Esophagus squamous epithelium (tissue), 5 donors: ENCODE measurements at regions not wholly inside any gene's neighbourhood (a gene's known extent, or its start where the extent isn't known, plus 50 kb on each side); places are given as distances from the start of the nearest gene placed in this dataset.
"Not testable (repeated sequence)": the region's sequence is repeated elsewhere in the genome, so short reads cannot be mapped to it uniquely, and the experiment has no call there.

Experiments used
- DNase-seq: peaks from one replicate; lab custom pipeline; 2025; lab: John Stamatoyannopoulos, UW
- H3K27ac ChIP-seq, 4 donors: fragments of 200-600 bp; sonication (generic); one replicate each; pipeline ENCODE4 v1.5.1; 2016 to 2019; ENCODE audit warnings: mild to moderate bottlenecking in 1 of 4
- H3K27me3 ChIP-seq, 4 donors: fragments of 200-600 bp; sonication (generic); 1 replicate in 3 of 4; 2 replicates in 1 of 4; pipeline versions ENCODE4 v1.5.1 to v1.6.0; 2017 to 2021; ENCODE audit warnings: antibody characterized with exemption in 1 of 4
- H3K36me3 ChIP-seq, 3 donors: fragments of 200-600 bp; sonication (generic); one replicate each; pipeline ENCODE4 v1.5.1; 2016 to 2019
- H3K4me1 ChIP-seq, 3 donors: fragments of 200-600 bp; sonication (generic); one replicate each; pipeline ENCODE4 v1.5.1; 2017 to 2019
- H3K4me3 ChIP-seq, 4 donors: fragments of 200-600 bp; sonication (generic); 1 replicate in 3 of 4; 2 replicates in 1 of 4; pipeline ENCODE4 v1.5.1; 2016 to 2019; ENCODE audit warnings: mild to moderate bottlenecking in 2 of 4, moderate library complexity in 1 of 4
- H3K9me3 ChIP-seq, 3 donors: fragments of 200-600 bp; sonication (generic); one replicate each; pipeline ENCODE4 v1.5.1; 2016 to 2019
- POLR2A ChIP-seq, 4 donors: fragments of 450-650 bp; IDR thresholded peaks; one replicate each; pipeline ENCODE4 v1.6.1; 2017; ENCODE audit warnings: antibody characterized with exemption in 4 of 4, mild to moderate bottlenecking in 4 of 4, moderate library complexity in 3 of 4
- WGBS, 2 donors: methylation state at CpG; one replicate each; pipeline ENCODE4 v1.1.5; 2018; 5-methylcytosine and 5-hydroxymethylcytosine counted together
- intact Hi-C: fragments of 100-400 bp; cut with DNase I; formaldehyde crosslinking; loops from one replicate; pipeline ENCODE4 v1.15.0; 2022
- TF ChIP-seq, protein P1 (sequence below), 6 experiments: fragments of 450-650 bp in 4 of 6; fragments of 200-600 bp in 2 of 6; sonication (generic) in 2 of 6; IDR thresholded peaks; one replicate each; pipeline ENCODE4 v1.5.1; 2016 to 2019; ENCODE audit warnings: antibody characterized with exemption in 6 of 6, mild to moderate bottlenecking in 4 of 6, moderate library complexity in 4 of 6
- donor health status: DM: yes; HTN: yes; CAD: no.

DNA sequence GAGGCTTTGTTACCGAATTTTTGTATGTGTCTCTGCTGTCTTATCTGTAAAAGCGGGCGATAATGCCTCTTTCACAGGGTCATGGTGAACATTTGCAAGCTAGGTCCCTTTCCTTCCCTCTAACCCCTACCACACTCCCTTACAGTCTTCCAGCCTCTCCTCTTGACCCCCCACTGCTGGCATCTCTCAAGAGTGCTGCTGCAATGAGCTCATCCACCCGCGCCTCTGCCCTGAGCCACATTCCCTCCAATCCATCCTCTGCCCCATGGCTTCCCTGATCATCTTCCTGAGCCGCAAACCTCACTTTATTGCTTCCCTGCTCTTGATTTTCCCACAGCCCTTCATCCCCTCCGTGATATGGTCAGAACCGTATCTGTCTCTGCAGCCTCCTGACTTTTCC, 343.6 kb downstream of the BCL11B start:
- Histone ChIP-seq H3K27ac (no peak overlapping the region), H3K9me3 (no peaks in the 10 kb centered on the region), H3K4me1 (peaks cover 10 to 17% (median 10%) of the 10 kb centered on the region in 3 donors), H3K36me3 (no peaks in the 10 kb centered on the region), H3K4me3 (no peak overlapping the region), H3K27me3 (no peaks in the 10 kb centered on the region)
- WGBS, 2 donors, result 85 to 93% methylated on average over 8 of the region's 8 CpGs
- no peak for DNase-seq
- TF ChIP-seq, protein P1, sequence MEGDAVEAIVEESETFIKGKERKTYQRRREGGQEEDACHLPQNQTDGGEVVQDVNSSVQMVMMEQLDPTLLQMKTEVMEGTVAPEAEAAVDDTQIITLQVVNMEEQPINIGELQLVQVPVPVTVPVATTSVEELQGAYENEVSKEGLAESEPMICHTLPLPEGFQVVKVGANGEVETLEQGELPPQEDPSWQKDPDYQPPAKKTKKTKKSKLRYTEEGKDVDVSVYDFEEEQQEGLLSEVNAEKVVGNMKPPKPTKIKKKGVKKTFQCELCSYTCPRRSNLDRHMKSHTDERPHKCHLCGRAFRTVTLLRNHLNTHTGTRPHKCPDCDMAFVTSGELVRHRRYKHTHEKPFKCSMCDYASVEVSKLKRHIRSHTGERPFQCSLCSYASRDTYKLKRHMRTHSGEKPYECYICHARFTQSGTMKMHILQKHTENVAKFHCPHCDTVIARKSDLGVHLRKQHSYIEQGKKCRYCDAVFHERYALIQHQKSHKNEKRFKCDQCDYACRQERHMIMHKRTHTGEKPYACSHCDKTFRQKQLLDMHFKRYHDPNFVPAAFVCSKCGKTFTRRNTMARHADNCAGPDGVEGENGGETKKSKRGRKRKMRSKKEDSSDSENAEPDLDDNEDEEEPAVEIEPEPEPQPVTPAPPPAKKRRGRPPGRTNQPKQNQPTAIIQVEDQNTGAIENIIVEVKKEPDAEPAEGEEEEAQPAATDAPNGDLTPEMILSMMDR (IDR thresholded peaks at IDR 0.05), result no peak
- TF ChIP-seq POLR2A (IDR thresholded peaks at IDR 0.05), result no peak
- intact Hi-C loops, result no loop called here

DNA sequence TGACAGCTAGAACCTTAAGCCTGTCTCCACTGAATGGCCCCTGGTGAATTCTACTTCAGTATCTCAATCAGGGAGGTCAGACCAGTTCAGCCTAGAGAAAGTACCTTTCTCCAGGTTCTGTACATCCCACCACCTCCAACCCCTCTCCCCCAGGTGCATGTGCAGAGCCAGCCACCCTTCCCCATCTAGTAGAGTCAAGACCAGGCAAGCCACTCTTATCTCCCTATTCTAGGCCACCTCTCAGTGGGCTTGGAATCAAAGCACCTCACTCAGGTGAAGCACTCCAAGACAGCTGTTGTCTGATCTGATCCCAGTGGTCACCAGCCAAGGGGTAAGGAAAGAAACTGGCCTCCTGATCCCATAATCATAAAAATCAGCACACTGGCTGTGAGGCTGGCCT, 340.9 kb downstream of the BCL11B start:
- Histone ChIP-seq H3K4me3 (no peak overlapping the region), H3K4me1 (peaks cover 5 to 11% (median 9%) of the 10 kb centered on the region in 3 donors), H3K27ac (no peak overlapping the region), H3K36me3 (no peaks in the 10 kb centered on the region), H3K27me3 (no peaks in the 10 kb centered on the region), H3K9me3 (no peaks in the 10 kb centered on the region)
- DNase-seq, result no peak
- TF ChIP-seq, protein P1 (IDR thresholded peaks at IDR 0.05), result no peak
- no peak for TF ChIP-seq POLR2A (IDR thresholded peaks at IDR 0.05)
- intact Hi-C loops, result no loop called here

DNA sequence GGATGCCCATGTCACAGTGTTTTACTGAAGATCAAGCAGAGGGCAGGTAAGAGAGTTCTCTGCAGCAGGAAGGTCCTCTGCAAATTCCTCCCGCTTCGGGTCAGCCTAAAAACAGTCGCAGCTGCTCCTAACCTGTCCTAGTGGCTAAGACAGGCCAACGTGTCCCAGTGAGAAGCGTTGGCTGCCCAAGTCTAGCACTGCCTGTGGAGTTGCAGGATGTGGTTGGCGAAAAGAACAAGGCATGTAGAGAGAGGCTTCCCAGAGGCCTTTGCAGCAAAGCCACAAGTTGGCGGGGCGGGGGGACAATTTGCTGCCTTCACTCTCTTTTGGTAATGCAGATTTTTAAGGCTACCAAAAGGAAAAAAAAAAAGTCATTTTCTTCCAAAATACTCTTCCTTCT, 340.1 kb downstream of the BCL11B start:
- WGBS, 2 donors, result 83 to 95% methylated on average over 5 to 8 of the region's 8 CpGs
- H3K4me3 ChIP-seq, result no peak overlapping the region
- H3K9me3 ChIP-seq, result no peaks in the 10 kb centered on the region
- H3K36me3 ChIP-seq, result no peaks in the 10 kb centered on the region
- intact Hi-C loops, result no loop called here
- no peak for TF ChIP-seq POLR2A (IDR thresholded peaks at IDR 0.05)
- H3K27ac ChIP-seq, result no peak overlapping the region
- DNase-seq, result no peak
- H3K27me3 ChIP-seq, result no peaks in the 10 kb centered on the region
- H3K4me1 ChIP-seq, result peaks cover 0 to 3% (median 3%) of the 10 kb centered on the region in 3 donors

DNA sequence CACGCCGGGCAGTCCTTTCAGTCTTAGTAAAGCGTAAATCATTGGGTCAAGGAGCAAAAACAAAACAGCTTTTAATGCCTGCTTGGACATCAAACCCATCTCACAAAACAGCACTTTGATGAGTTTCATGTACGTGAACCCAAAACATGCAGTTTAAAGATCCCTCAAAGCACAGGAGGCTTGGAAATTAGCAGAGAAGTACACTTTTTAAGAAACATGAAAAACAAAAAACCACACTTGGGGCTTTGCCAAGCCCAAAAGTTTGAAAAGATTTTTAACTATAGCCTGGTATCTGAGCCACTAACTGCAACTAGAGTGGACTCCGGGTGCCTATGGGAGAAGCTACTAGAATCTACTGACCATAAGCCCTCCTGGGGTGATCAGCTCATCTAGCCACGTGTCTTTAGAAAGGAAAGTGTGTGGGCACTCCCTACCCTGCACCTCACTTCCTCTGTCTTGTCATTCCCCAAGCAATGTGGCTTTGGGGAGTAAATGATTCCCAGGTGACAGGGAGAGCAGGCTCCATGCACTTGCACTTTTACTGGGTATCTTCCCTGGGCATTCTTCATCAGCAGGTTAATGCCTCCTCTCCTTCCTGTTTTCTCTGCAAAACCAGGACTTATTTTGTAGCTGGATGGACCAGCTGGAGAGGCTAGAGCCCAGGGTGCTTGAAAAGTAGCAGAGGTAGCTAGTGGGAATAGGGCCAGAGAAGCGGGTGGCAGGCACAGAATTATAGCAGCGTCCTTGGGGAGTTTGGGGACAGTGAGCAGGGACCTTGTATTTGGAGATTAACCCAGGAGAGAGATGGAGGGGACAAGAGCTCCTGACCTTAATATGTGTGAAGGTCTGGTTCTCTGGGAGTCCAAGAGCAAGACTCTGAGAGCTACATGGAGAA, 339.3 kb downstream of the BCL11B start:
- Histone ChIP-seq H3K4me3 (no peak overlapping the region), H3K4me1 (no peaks in the 10 kb centered on the region), H3K36me3 (no peaks in the 10 kb centered on the region), H3K9me3 (no peaks in the 10 kb centered on the region), H3K27ac (no peak overlapping the region), H3K27me3 (no peaks in the 10 kb centered on the region)
- TF ChIP-seq POLR2A (IDR thresholded peaks at IDR 0.05), result no peak
- TF ChIP-seq, protein P1 (IDR thresholded peaks at IDR 0.05), result no peak
- intact Hi-C loops, result no loop called here
- 84 to 85% methylated on average over 7 to 8 of the region's 8 CpGs for WGBS, 2 donors
- no peak for DNase-seq

DNA sequence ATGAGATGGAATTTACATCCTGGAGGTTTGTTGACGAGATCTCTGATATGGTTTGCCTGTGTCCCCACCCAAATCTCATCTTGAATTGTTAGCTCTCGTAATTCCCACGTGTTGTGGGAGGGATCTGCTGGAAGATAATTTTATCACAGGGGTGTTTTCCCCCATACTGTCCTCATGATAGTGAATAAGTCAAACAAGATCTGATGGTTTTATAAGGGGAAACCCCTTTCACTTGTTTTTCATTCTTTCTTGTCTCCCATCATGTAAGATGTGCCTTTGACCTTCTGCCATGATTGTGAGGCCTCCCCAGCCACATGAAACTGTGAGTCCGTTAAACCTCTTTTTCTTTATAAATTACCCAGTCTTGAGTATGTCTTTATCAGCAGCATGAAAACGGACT, 337.4 kb downstream of the BCL11B start:
- WGBS, 2 donors, result 61 to 71% methylated on average over 3 to 4 of the region's 5 CpGs
- H3K9me3 ChIP-seq, H3K27ac ChIP-seq, intact Hi-C loops, H3K27me3 ChIP-seq, H3K36me3 ChIP-seq, H3K4me3 ChIP-seq, H3K4me1 ChIP-seq, DNase-seq: not testable (repeated sequence)

DNA sequence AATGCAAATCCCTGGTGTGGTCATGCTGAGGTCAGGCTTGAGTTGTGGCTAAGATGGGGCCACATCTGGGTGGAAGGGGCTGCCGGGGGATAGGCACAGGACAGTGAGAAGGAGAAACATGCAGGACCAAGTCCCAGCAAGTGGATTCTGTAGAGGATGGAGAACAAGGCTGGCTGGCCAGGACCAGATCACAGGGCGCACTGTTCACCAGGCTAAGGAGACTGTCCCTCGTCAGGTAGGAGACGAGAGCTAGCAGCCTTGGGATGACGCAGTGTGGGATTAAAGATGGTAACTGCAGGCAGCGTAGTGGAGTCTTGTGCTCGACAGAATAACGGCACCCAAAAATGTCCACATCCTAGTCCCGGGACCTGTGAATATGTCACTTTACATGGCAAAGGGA, 336.1 kb downstream of the BCL11B start:
- no peak overlapping the region for H3K4me3 ChIP-seq
- TF ChIP-seq, protein P1 (IDR thresholded peaks at IDR 0.05), result no peak
- TF ChIP-seq POLR2A (IDR thresholded peaks at IDR 0.05), result no peak
- intact Hi-C loops, result no loop called here
- no peaks in the 10 kb centered on the region for H3K27me3 ChIP-seq
- no peaks in the 10 kb centered on the region for H3K4me1 ChIP-seq
- no peak overlapping the region for H3K27ac ChIP-seq
- no peaks in the 10 kb centered on the region for H3K36me3 ChIP-seq
- WGBS, 2 donors, result 88 to 90% methylated on average over 9 of the region's 9 CpGs
- no peaks in the 10 kb centered on the region for H3K9me3 ChIP-seq
- no peak for DNase-seq
